Aorta (tissue), 5 donors: ENCODE measurements at regions not wholly inside any gene's neighbourhood (a gene's known extent, or its start where the extent isn't known, plus 50 kb on each side); places are given as distances from the start of the nearest gene placed in this dataset.

ENCODE experiments used
- ATAC-seq: fragments of 200-7000 bp; cut with Tn5 transposase; one replicate; pipeline ENCODE4 v1.9.1; 2022; ENCODE audit warnings: moderate library complexity; ENCODE audit not compliant: low FRiP score
- DNase-seq, 2 donors: peaks; one replicate each; pipeline ENCODE4 v3.0.0-alpha.2; 2020
- H3K27ac ChIP-seq, 2 donors: one replicate each; pipeline ENCODE4 v1.5.1; 2013; ENCODE audit warnings: low read length in 2 of 2, mild to moderate bottlenecking in 2 of 2, moderate library complexity in 2 of 2, control low read depth in 1 of 2, inconsistent platforms in 1 of 2, low read depth in 1 of 2
- H3K27me3 ChIP-seq, 2 donors: one replicate each; pipeline ENCODE4 v1.6.1; 2013; ENCODE audit warnings: control low read depth in 1 of 2, low read length in 1 of 2, mild to moderate bottlenecking in 1 of 2, moderate library complexity in 1 of 2; ENCODE audit not compliant: insufficient read depth in 2 of 2, control insufficient read depth in 1 of 2
- H3K36me3 ChIP-seq, 2 donors: one replicate each; pipeline ENCODE4 v1.6.1; 2013; ENCODE audit warnings: control low read depth in 1 of 2, low read length in 1 of 2, mild to moderate bottlenecking in 1 of 2; ENCODE audit not compliant: insufficient read depth in 2 of 2, control insufficient read depth in 1 of 2
- H3K4me1 ChIP-seq, 2 donors: one replicate each; pipeline ENCODE4 v1.6.1; 2013; ENCODE audit warnings: low read length in 2 of 2, control low read depth in 1 of 2, mild to moderate bottlenecking in 1 of 2, moderate library complexity in 1 of 2; ENCODE audit not compliant: insufficient read depth in 2 of 2, control insufficient read depth in 1 of 2
- H3K4me3 ChIP-seq, 2 donors: one replicate each; pipeline ENCODE4 v1.5.1; 2013; ENCODE audit warnings: low read length in 2 of 2, control low read depth in 1 of 2, mild to moderate bottlenecking in 1 of 2
- H3K9me3 ChIP-seq: one replicate; pipeline ENCODE4 v1.6.1; 2013; ENCODE audit warnings: mild to moderate bottlenecking, low read length; ENCODE audit not compliant: control insufficient read depth
- WGBS, 2 donors: extraction: QIAGEN DNeasy Blood & Tissue Kit; methylation state at CpG; one replicate each; pipeline ENCODE4 v1.1.7; 2013; 5-methylcytosine and 5-hydroxymethylcytosine counted together
- intact Hi-C, 2 donors: fragments of 100-400 bp; cut with DNase I; formaldehyde crosslinking; loops; one replicate each; pipeline versions ENCODE4 v1.14.2 to v1.15.0; 2022
- donor health status: healthy with polysubstance abuse.
- donor health status: Bipolar disorder and iron deficiency.
- donor health status: DM: no; HTN: no; CAD: no.
- donor health status: DM: no; HTN: no; CAD: no.
- donor health status: DM: yes; HTN: yes; CAD: no.

DNA sequence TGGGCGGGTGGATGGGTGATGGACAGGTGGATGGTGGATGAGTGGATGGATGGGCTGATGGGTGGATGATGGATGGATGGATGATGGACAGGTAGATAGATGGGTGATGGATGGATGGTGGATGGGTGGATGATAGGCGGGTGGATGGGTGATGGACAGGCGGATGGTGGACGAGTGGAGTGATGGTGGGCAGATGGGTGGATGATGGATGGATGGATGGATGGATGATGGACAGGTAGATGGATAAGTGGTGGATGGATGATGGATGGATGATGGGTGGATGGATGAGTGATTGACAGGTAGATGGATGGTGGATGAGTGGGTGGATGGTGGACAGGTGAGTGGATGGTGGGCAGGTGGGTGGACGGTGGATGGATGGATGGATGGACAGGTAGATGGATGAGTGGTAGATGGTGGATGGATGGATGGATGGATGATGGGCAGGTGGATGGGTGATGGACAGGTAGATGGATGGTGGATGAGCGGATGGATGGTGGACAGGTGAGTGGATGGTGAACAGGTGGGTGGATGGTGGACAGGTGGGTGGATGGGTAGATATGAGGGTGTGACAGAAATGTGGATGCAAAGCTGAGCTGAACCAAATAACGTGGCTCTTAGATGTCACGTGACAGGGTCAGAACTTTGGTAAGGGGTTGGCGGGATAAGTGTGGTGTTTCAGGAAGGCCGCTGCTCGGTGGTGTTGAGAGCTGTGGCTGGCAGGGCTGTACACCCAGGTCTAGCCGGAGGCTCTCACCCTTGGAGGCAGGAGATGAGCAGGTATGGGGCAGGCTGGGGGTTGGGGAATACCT lies 234.3 kb upstream of the CIBAR2 start:
- H3K4me3 ChIP-seq = no peak overlapping the region
- no peaks in the 10 kb centered on the region for H3K9me3 ChIP-seq
- DNase-seq (no peak), ATAC-seq (no peak)
- intact Hi-C loops = no loop called here
- WGBS, 2 donors = 90% methylated on average over 12 of the region's 12 CpGs
- no peaks in the 10 kb centered on the region for H3K27me3 ChIP-seq
- no peaks in the 10 kb centered on the region for H3K36me3 ChIP-seq
- H3K27ac ChIP-seq = no peak overlapping the region
- no peaks in the 10 kb centered on the region for H3K4me1 ChIP-seq

DNA sequence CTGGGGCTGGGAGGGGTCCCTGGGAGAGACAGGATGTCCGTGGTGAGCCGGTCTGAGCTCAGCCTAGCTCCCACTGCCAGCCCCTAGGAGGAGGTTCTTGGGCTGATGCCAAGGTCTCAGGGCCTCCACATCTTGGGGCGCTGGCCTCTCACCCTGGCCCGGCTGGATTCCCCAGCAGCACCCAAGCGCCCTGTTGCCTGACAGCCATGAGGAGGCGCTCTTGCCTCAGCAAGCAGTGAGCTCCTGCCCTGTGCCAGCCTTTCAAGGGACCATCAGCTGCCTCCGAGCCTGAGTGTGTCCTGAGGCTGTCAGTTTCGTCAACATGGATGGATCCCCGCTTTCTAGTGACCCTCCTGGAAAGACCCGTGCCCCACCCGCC lies 234.9 kb upstream of the CIBAR2 start:
- ATAC-seq = no peak
- no peaks in the 10 kb centered on the region for H3K27me3 ChIP-seq
- no peaks in the 10 kb centered on the region for H3K36me3 ChIP-seq
- H3K4me3 ChIP-seq = no peak overlapping the region
- intact Hi-C loops = no loop called here
- H3K9me3 ChIP-seq = no peaks in the 10 kb centered on the region
- no peak overlapping the region for H3K27ac ChIP-seq
- H3K4me1 ChIP-seq = no peaks in the 10 kb centered on the region
- DNase-seq = no peak
- 59 to 71% methylated on average over 11 of the region's 11 CpGs for WGBS, 2 donors

DNA sequence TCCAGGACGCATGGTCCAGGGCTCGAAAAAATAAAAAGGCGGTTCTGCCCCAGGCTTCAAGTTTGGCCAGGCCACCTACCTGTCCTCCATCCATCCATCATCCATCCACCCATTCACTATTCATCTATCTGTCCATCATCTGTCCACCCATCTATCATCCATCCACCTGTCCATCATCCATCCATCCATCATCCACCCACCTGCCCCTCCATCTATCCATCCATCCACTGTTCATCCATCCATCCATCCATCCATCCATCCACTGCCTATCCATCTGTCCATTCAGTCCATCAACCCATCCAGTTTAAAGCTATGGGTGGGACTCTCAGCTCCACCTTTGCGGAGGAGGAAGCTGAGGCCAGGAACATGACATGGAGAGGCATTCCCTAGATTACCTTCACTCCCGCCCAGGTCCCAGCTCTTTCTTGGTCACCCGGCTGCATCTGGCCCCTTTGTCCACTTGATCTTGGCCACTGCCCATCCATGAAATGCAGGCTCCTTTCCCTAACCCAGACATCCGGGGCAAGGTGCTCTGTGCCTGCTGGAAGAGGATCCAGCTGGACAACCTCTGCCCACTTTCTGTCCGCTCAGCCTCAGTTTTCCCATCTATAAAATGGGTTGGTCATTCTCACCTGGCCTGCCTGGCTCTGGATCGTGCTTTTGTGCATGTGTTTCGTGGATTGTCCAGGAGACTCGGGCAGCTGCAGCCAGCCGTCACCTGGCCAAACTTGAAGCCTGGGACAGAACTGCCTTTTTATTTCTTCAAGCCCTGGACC lies 236.0 kb upstream of the CIBAR2 start:
- H3K27me3 ChIP-seq = no peaks in the 10 kb centered on the region
- no peak for DNase-seq
- intact Hi-C loops = no loop called here
- WGBS, 2 donors = 85 to 95% methylated on average over 12 of the region's 12 CpGs
- H3K9me3 ChIP-seq = no peaks in the 10 kb centered on the region
- H3K4me1 ChIP-seq = no peaks in the 10 kb centered on the region
- H3K27ac ChIP-seq = no peak overlapping the region
- no peak overlapping the region for H3K4me3 ChIP-seq
- no peaks in the 10 kb centered on the region for H3K36me3 ChIP-seq
- ATAC-seq = no peak

DNA sequence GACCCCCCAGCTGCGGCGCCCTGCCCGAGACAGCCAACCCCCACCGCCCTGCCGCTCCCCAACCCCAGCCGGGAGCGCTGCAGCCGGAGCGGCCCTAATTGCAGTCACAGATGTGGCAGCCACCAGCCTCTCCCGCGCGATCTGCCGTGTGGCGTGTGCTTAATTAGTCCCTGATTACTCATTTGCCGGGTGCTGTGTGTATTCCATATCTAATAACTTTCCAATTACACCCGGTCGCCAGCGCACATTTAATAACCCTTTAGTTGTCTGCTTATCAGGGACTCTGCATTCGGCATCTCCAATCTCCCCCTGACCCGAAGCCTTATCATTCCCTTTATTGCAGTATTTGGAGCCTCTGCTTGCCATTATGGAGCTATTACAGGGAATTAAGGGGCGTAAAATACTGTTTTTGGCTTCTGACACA lies 236.7 kb upstream of the CIBAR2 start:
- Histone ChIP-seq H3K27ac (no peak overlapping the region), H3K27me3 (no peaks in the 10 kb centered on the region), H3K4me1 (no peaks in the 10 kb centered on the region), H3K9me3 (no peaks in the 10 kb centered on the region), H3K36me3 (no peaks in the 10 kb centered on the region), H3K4me3 (no peak overlapping the region)
- intact Hi-C loops = no loop called here
- ATAC-seq (no peak), DNase-seq (no peak)
- 73 to 84% methylated on average over 21 of the region's 21 CpGs for WGBS, 2 donors

DNA sequence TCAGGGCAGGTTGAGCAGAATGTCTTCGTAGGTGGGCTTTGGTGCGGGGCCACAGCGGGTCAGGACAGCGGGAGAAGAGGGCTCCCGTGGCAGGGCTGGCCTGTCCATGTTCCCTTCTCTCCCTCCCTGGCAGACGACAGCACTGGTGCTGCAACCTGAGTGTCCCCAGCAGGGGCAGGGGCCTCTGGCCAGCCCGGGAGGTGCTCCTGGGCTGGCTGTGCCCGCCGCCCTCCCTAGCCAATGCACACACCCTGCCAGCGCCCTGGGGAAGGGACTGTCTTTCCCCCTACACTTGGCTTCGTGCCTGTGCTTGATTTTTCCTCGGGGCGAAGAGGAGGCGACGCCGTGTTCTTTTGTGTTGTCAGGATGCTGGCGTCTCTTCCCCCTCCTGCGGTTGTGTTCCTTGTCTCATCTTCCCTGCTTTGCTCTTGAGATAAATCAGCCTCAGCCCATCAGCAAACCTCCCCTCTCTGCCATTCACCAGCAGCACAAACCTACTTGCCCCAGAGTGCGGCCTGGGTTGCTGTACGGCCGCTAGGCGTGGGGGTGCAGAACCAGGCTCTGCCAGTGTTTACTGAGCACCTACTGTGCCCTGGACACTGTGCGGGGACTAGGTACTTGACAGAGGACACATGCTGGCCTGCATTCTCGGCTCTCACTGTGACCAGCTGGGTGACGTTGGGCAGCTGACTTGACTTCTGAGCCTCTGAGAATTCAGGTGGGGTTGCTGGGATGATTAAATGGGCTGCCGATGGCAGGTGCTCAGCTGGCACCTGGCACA lies 237.3 kb upstream of the CIBAR2 start:
- no peaks in the 10 kb centered on the region for H3K27me3 ChIP-seq
- no peaks in the 10 kb centered on the region for H3K9me3 ChIP-seq
- H3K4me3 ChIP-seq = no peak overlapping the region
- no peaks in the 10 kb centered on the region for H3K4me1 ChIP-seq
- no peak for ATAC-seq
- DNase-seq = no peak
- H3K27ac ChIP-seq = no peak overlapping the region
- no peaks in the 10 kb centered on the region for H3K36me3 ChIP-seq
- intact Hi-C loops = no loop called here
- 70 to 80% methylated on average over 26 of the region's 26 CpGs for WGBS, 2 donors

DNA sequence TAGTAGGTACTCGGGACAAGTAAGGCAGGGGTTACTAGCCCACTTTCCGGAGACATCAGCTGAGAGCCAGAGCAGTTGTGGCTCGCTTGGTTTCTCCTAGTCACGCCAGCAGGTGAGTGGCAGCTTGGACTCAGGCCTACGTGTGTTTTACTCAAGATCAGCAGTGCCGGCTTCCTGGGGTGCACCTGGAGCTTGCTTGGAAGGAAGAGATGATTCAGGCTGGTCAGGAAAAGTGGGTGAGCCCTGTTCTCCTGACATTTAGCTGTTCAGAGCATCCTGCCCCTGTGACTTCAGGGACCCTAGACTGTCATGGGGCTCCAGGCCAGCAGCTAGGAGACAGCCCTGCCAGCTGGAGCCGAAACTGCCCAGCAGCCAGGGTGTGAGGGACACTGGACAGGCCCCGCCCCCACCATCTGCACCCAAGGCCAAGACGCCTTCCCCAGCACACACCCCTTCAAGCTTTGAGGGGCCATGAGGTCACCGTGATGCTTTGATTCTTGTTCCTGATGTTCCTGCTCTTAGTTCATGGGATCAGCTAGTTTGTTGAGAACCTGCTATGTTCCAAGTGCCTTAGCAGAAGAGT lies 238.0 kb upstream of the CIBAR2 start:
- Histone ChIP-seq H3K9me3 (no peaks in the 10 kb centered on the region), H3K27me3 (no peaks in the 10 kb centered on the region), H3K36me3 (no peaks in the 10 kb centered on the region), H3K4me3 (no peak overlapping the region), H3K4me1 (no peaks in the 10 kb centered on the region), H3K27ac (no peak overlapping the region)
- no peak for ATAC-seq
- 79 to 82% methylated on average over 10 of the region's 10 CpGs for WGBS, 2 donors
- DNase-seq = no peak
- intact Hi-C loops = no loop called here

- 0 to 4% methylated on average over 4 of the region's 4 CpGs for WGBS, 2 donors
- ATAC-seq (peak; percentile 79), DNase-seq (peak; percentile 95)
- Histone ChIP-seq H3K4me1 (no peaks in the 10 kb centered on the region), H3K27me3 (no peaks in the 10 kb centered on the region), H3K27ac (peak overlapping the region in 1 of 2 donors; percentile 11), H3K4me3 (no peak overlapping the region), H3K36me3 (no peaks in the 10 kb centered on the region), H3K9me3 (no peaks in the 10 kb centered on the region)
- intact Hi-C loops = loop anchor here in 1 of 2 donors (1.0 kb wide), 1 partner anchor 44 kb away; no protein-coding TSS in a partner anchor
Observed at GRCh38 chr16:85350973-85351372, 238.7 kb upstream of the CIBAR2 start.

DNA sequence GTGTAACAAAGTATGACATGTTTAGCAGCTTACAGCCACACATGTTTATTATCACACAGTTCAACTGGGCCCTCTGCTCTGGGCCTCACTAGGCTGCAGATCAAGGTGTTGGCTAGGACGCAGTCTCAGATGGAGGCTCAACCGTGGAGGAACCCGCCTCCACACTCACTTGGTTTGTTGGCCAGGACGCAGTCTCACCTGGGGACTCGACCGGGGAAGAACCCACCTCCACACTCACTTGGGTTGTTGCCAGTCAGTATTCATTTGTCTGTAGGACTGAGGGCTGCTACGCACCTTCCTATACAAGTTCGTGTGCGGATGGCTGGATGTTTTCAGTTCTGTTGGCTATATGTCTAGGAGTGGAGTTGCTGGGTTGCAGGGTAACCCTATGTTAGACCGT lies 240.7 kb upstream of the CIBAR2 start:
- H3K27me3 ChIP-seq = no peaks in the 10 kb centered on the region
- DNase-seq (no peak), ATAC-seq (no peak)
- no peaks in the 10 kb centered on the region for H3K9me3 ChIP-seq
- H3K4me3 ChIP-seq = no peak overlapping the region
- no peaks in the 10 kb centered on the region for H3K4me1 ChIP-seq
- 98% methylated on average over 10 of the region's 10 CpGs for WGBS, 2 donors
- intact Hi-C loops = no loop called here
- H3K36me3 ChIP-seq = no peaks in the 10 kb centered on the region
- H3K27ac ChIP-seq = no peak overlapping the region
